Prostate gland (tissue), 2 donors: ENCODE measurements at regions not wholly inside any gene's neighbourhood (a gene's known extent, or its start where the extent isn't known, plus 50 kb on each side); places are given as distances from the start of the nearest gene placed in this dataset.

ENCODE experiments used
- CTCF ChIP-seq, 4 experiments: fragments of 200-600 bp in 2 of 4; fragments of 450-650 bp in 2 of 4; sonication (generic) in 2 of 4; IDR thresholded peaks; 1 replicate in 3 of 4; 2 replicates in 1 of 4; pipeline ENCODE4 v1.5.1; 2016 to 2019; ENCODE audit warnings: antibody characterized with exemption in 4 of 4, mild to moderate bottlenecking in 2 of 4, moderate library complexity in 2 of 4
- POLR2A ChIP-seq: fragments of 450-650 bp; IDR thresholded peaks from one replicate; pipeline ENCODE4 v1.6.1; 2016; ENCODE audit warnings: antibody characterized with exemption, mild to moderate bottlenecking

- no peak for TF ChIP-seq CTCF (IDR thresholded peaks at IDR 0.05)
- TF ChIP-seq POLR2A, result no peak
Observed at GRCh38 chr7:25469669-25470068, 241.4 kb upstream of the NPVF start.
